Keratinocyte (primary cell): ENCODE measurements at regions not wholly inside any gene's neighbourhood (a gene's known extent, or its start where the extent isn't known, plus 50 kb on each side); places are given as distances from the start of the nearest gene placed in this dataset.

Experiments used
- DNase-seq: peaks from one replicate; pipeline ENCODE4 v3.0.0-alpha.2; 2011; ENCODE audit warnings: low read depth, missing footprints, low spot score
- FAIRE-seq: peaks from 2 replicates; lab custom pipeline; 2011; peaks lifted over from hg19 to GRCh38; lab: Jason Lieb, UNC
- H2AFZ ChIP-seq: 2 replicates; pipeline ENCODE4 v1.6.0; 2012; ENCODE audit warnings: low read length, control low read depth, inconsistent platforms; ENCODE audit not compliant: control insufficient read depth
- H3K27ac ChIP-seq: 2 replicates; pipeline ENCODE4 v1.5.1; 2011; ENCODE audit warnings: low read length; ENCODE audit not compliant: control insufficient read depth, insufficient read depth
- H3K27me3 ChIP-seq: 3 replicates; pipeline ENCODE4 v1.6.0; 2011; ENCODE audit warnings: low read length; ENCODE audit not compliant: control insufficient read depth, insufficient read depth; ENCODE audit errors: extremely low read depth
- H3K36me3 ChIP-seq, 2 experiments: 2 replicates in 1 of 2; 3 replicates in 1 of 2; pipeline ENCODE4 v1.5.1; 2011; ENCODE audit warnings: low read length in 2 of 2, mild to moderate bottlenecking in 1 of 2; ENCODE audit not compliant: control insufficient read depth in 2 of 2, insufficient read depth in 2 of 2; ENCODE audit errors: extremely low read depth in 1 of 2
- H3K4me1 ChIP-seq: 3 replicates; pipeline ENCODE4 v1.5.1; 2011; ENCODE audit warnings: low read length; ENCODE audit not compliant: control insufficient read depth, insufficient read depth; ENCODE audit errors: extremely low read depth
- H3K4me2 ChIP-seq: 3 replicates; pipeline ENCODE4 v1.6.0; 2011; ENCODE audit warnings: low read depth, low read length; ENCODE audit not compliant: control insufficient read depth, insufficient read depth; ENCODE audit errors: extremely low read depth
- H3K4me3 ChIP-seq, 3 experiments: fragments of 200-600 bp in 1 of 3; sonication (generic) in 1 of 3; 2 replicates in 2 of 3; 3 replicates in 1 of 3; pipeline ENCODE4 v1.5.1; 2011 to 2016; ENCODE audit warnings: low read length in 3 of 3, mild to moderate bottlenecking in 3 of 3, control low read depth in 2 of 3, inconsistent platforms in 1 of 3, low read depth in 1 of 3, mixed read lengths in 1 of 3, mixed run types in 1 of 3, moderate library complexity in 1 of 3; ENCODE audit not compliant: control insufficient read depth in 2 of 3, insufficient read depth in 2 of 3; ENCODE audit errors: extremely low read depth in 1 of 3
- H3K79me2 ChIP-seq: 2 replicates; pipeline ENCODE4 v1.6.0; 2012; ENCODE audit warnings: low read length; ENCODE audit not compliant: control insufficient read depth, insufficient read depth
- H3K9ac ChIP-seq: 3 replicates; pipeline ENCODE4 v1.6.0; 2011; ENCODE audit warnings: low read length; ENCODE audit not compliant: control insufficient read depth, insufficient read depth; ENCODE audit errors: extremely low read depth
- H3K9me1 ChIP-seq: 3 replicates; pipeline ENCODE4 v1.6.0; 2011; ENCODE audit warnings: low read length; ENCODE audit not compliant: control insufficient read depth, insufficient read depth; ENCODE audit errors: extremely low read depth
- H3K9me3 ChIP-seq: 2 replicates; pipeline ENCODE4 v1.5.1; 2012; ENCODE audit warnings: low read depth, low read length; ENCODE audit not compliant: control insufficient read depth
- H4K20me1 ChIP-seq: 3 replicates; pipeline ENCODE4 v1.6.0; 2011; ENCODE audit warnings: low read length; ENCODE audit not compliant: control insufficient read depth, insufficient read depth; ENCODE audit errors: extremely low read depth
- EZH2 ChIP-seq: IDR thresholded peaks from one replicate; pipeline ENCODE4 v1.6.1; 2012; ENCODE audit warnings: inconsistent platforms, mild to moderate bottlenecking, low read length, moderate library complexity
- dilution Hi-C: fragments of 300-500 bp; cut with MboI; formaldehyde crosslinking; loops from one replicate; pipeline ENCODE4 v1.7.0; 2020; ENCODE audit warnings: low sequenced_read_pairs; ENCODE audit not compliant: extremely low pct_ligation_motif_present
- TF ChIP-seq, protein P1 (sequence below), 3 experiments: IDR thresholded peaks in 1 of 3; conservative IDR thresholded peaks in 1 of 3; optimal IDR thresholded peaks in 1 of 3; 2 replicates in 2 of 3; 3 replicates in 1 of 3; pipeline versions ENCODE3 to v1.5.1; 2011; ENCODE audit warnings: low read length in 3 of 3, mild to moderate bottlenecking in 3 of 3, moderate library complexity in 2 of 3, control low read depth in 1 of 3, inconsistent platforms in 1 of 3; ENCODE audit not compliant: insufficient read depth in 2 of 3; ENCODE audit errors: extremely low read depth in 1 of 3

DNA sequence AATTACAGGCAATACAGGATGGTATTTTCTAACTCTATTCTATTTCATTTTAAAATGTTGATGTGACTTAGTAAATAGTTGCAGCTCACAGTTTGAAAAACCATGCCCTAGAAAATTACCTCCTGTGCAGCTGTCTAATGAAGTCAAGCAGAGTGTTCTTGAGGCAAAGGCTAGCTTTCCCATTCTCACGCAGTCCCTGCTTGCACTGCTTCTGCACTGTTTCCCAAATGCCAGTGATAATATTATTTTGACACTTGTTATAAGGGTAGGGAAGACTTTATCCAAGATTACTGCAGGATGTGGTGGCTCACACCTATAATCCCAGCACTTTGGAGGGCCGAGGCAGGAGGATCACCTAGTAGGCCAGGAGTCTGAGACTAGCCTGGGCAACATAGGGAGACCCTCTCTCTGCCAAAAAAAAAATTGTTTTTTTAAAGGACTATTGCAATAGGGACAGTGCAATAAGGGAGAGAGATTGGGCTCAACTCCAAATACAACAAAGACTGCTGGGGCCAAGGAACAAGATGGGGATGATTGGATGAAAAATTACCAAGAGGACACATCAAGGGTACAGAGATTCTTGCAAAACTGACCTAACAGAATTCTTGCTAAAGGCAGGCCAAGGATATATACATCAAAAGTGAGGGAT, 196.1 kb downstream of the LY86 start:
- H3K27ac ChIP-seq, result no peak overlapping the region
- TF ChIP-seq, protein P1, sequence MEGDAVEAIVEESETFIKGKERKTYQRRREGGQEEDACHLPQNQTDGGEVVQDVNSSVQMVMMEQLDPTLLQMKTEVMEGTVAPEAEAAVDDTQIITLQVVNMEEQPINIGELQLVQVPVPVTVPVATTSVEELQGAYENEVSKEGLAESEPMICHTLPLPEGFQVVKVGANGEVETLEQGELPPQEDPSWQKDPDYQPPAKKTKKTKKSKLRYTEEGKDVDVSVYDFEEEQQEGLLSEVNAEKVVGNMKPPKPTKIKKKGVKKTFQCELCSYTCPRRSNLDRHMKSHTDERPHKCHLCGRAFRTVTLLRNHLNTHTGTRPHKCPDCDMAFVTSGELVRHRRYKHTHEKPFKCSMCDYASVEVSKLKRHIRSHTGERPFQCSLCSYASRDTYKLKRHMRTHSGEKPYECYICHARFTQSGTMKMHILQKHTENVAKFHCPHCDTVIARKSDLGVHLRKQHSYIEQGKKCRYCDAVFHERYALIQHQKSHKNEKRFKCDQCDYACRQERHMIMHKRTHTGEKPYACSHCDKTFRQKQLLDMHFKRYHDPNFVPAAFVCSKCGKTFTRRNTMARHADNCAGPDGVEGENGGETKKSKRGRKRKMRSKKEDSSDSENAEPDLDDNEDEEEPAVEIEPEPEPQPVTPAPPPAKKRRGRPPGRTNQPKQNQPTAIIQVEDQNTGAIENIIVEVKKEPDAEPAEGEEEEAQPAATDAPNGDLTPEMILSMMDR (optimal IDR thresholded peaks at IDR 0.05 in 1 of 3, IDR thresholded peaks at IDR 0.05 in 1 of 3, conservative IDR thresholded peaks at IDR 0.05 in 1 of 3; ENCODE audit: extremely low read depth in 1 of 3, insufficient read depth in 2 of 3, low read length in 3 of 3), result no peak
- TF ChIP-seq EZH2, result no peak
- no peak overlapping the region for H3K9ac ChIP-seq
- DNase-seq (no peak), FAIRE-seq (no peak)
- H3K4me2 ChIP-seq, result no peak overlapping the region
- H4K20me1 ChIP-seq, result no peaks in the 10 kb centered on the region
- peaks cover 22% of the 10 kb centered on the region for H3K4me1 ChIP-seq
- no peak overlapping the region for H3K4me3 ChIP-seq
- dilution Hi-C loops, result no loop called here
- H3K27me3 ChIP-seq, result no peaks in the 10 kb centered on the region
- H3K79me2 ChIP-seq, result no peaks in the 10 kb centered on the region
- H3K9me3 ChIP-seq, result no peaks in the 10 kb centered on the region
- H3K36me3 ChIP-seq, result no peaks in the 10 kb centered on the region
- no peaks in the 10 kb centered on the region for H3K9me1 ChIP-seq
- no peak overlapping the region for H2AFZ ChIP-seq

GRCh38 chr6:6785163-6785521, 196.6 kb downstream of the LY86 start:
- H3K36me3 ChIP-seq, result no peaks in the 10 kb centered on the region
- no peak overlapping the region for H3K4me3 ChIP-seq
- peaks cover 22% of the 10 kb centered on the region for H3K4me1 ChIP-seq
- no peaks in the 10 kb centered on the region for H3K9me1 ChIP-seq
- no peak overlapping the region for H2AFZ ChIP-seq
- H3K9me3 ChIP-seq, result no peaks in the 10 kb centered on the region
- H3K79me2 ChIP-seq, result no peaks in the 10 kb centered on the region
- no peaks in the 10 kb centered on the region for H4K20me1 ChIP-seq
- DNase-seq (no peak), FAIRE-seq (no peak)
- dilution Hi-C loops, result no loop called here
- H3K27ac ChIP-seq, result no peak overlapping the region
- H3K27me3 ChIP-seq, result no peaks in the 10 kb centered on the region
- TF ChIP-seq EZH2, result no peak
- TF ChIP-seq, protein P1 (optimal IDR thresholded peaks at IDR 0.05 in 1 of 3, IDR thresholded peaks at IDR 0.05 in 1 of 3, conservative IDR thresholded peaks at IDR 0.05 in 1 of 3; ENCODE audit: extremely low read depth in 1 of 3, insufficient read depth in 2 of 3, low read length in 3 of 3), result no peak
- no peak overlapping the region for H3K4me2 ChIP-seq
- H3K9ac ChIP-seq, result no peak overlapping the region
